HG03175 (cell line): ENCODE measurements at regions not wholly inside any gene's neighbourhood (a gene's known extent, or its start where the extent isn't known, plus 50 kb on each side); places are given as distances from the start of the nearest gene placed in this dataset.
"Not testable (repeated sequence)": the region's sequence is repeated elsewhere in the genome, so short reads cannot be mapped to it uniquely, and the experiment has no call there.

Experiments used
- ATAC-seq: cut with Tn5 transposase; IDR thresholded peaks from one replicate; pipeline ENCODE4 v1.9.1; 2021; ENCODE audit warnings: mild to moderate bottlenecking, moderate library complexity; ENCODE audit not compliant: unreplicated experiment

DNA sequence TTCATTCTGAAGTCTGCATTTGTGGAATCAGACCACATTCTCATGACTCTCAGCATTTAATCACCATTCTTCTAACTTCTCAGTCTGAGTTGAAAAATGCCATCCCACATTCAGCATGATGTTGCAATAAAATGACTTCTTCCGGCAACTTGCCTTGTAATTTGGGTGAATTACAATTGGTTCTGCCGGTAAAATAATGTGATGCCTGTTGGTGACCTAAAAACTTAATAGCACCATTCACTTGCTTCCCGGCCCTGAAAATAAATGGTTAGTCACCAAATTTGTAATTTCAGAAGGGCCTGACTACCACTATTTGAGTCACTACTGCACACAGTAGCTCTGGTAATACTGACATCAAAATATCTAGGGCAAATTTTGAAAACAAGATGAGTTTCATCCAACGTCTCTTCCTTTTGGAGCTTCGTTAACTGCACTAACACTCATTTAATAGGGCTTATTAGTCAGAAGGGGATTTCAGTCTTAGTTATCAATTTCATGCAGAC is 637.1 kb upstream of the CHAC2 start:
- no peak for ATAC-seq

DNA sequence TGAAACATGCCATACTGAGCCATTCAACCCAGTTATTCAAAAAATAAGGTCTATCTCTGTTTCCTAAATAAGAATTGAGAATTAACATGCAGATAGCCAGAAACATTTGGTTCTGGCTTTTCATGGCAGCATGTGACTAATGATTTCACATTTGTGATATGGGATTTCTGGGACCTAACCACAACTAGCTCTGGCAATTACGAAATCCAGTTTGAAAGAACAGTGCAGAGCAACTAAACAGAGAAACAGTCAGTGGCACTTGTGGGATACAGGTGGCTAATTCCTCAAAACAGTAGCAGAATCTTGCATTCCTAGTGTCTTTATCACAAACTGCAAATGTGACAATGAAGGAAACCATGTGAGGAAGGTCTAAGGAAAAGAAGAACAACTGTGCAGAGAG is 637.8 kb upstream of the CHAC2 start:
- no peak for ATAC-seq

DNA sequence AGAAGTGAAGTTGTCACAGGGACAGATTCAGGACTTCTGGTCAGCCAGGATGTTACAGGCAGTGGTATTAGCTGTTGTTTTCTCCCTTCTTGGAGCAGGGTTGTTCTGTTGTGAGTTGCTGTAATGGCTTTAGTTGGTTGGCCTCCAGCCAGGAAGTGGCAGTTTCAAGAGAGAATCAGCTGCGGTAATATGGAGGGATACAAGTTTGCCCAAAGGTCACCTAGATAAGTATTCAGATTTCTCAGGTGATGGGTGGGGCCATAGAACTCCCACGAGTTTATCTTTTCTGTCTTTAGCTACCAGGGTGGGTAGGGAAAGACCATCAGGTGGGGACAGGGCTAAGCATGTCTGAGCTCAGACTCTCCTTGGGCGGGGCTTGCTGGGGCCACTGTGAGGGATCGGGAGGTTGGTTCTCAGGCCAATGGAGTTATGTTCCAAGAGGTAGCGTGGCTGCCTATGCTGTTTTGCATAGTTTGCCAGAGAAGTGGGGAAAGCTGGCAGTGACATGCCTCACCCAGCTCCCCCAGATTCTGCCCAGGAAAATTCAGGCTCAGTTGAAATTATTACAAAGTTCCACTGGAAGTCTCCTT is 640.4 kb upstream of the CHAC2 start:
- ATAC-seq, result no peak

- no peak for ATAC-seq
Measured at GRCh38 chr2:53114991-53115390, 652.6 kb upstream of the CHAC2 start.

- ATAC-seq, result no peak
Measured at GRCh38 chr2:53114582-53114981, 653.0 kb upstream of the CHAC2 start.

DNA sequence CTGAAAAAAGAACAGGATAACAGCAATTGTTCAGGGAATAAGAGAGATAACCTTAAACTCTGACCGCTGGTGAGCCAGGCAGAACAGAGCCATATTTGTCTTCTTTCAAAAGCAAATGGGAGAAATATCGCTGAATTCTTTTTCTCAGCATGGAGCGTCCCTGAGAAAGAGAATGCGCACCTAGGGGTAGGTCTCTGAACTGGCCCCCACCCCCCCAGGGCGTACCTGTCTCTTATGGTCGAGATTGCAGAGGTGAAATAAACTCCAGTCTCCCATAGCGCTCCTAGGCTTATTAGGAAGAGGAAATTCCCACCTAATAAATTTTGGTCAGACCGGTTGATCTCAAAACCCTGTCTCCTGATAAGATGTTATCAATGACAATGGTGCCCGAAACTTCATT is 655.2 kb upstream of the CHAC2 start:
- not testable (repeated sequence) for ATAC-seq

DNA sequence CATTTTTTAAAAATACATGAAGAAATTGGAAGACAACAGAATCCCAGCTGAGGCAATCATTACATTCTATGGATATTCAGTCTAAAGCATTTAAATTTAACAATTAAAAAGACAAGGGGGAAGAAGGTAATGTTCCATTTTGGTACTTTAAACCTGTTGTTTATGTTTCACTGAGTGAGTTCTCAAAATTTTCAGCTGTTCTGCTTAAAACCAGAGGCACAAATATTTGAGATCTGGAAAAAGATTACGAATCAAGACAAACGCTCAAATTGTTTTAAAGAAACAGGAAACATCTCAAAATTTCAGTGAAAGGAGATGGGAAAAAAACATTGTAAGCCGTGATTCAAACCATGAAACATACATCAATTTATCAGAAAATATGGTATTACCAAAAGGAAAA is 656.2 kb upstream of the CHAC2 start:
- ATAC-seq, result no peak

DNA sequence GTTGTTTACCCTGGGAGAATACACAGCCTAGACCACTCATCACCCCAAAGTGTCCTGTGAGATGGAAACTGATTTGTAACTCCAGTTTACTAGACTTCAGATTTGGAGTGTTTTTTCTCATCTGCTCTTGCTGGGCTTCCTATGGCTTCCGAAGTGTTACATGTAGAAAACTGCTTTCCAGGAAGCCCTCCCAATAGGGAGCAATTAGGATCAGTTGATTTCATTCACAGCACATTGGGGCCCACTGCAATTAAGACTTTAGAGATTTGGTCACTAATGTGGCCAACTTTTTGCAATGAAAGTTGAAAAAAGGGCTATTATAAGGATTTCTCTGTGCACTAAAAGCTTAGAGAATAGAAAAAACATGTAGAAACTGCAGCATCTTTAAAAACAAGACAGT is 656.6 kb upstream of the CHAC2 start:
- ATAC-seq, result no peak

DNA sequence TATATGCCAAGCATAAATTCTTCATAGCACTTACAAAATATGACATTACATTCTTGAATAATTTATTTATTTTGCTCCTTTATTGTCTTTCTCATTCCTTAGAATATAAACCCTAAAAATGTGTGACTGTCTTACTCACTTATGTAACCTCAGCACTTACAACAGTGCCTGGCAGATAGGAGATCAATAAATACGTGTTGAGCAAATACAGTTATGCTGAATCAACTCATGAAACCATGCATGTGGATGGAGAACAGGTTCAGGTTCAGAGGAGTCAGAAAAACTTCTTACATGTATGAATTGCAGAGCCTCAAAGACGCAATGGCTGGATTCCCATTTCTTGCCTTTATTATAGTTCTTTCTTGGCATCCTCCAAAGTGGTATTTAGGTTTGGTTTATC is 659.4 kb upstream of the CHAC2 start:
- no peak for ATAC-seq

DNA sequence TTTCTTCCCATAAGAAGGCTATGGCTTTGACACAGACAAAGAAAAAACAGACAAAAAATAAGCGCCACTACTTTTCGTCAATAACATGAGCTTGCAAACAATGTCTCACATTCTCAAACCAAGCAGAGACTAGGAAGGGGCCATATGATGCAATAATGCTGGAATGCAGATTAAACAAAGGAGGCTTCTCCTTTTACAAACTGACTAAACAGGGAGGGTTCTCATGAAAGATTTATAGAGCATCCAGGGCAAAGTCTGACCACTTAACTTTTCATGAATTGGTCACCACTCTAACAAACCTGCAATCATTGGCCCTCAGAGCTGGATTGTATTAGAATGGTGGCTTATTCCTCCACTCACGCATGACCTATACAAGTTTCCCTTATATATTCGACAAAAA is 663.3 kb upstream of the CHAC2 start:
- ATAC-seq, result no peak

DNA sequence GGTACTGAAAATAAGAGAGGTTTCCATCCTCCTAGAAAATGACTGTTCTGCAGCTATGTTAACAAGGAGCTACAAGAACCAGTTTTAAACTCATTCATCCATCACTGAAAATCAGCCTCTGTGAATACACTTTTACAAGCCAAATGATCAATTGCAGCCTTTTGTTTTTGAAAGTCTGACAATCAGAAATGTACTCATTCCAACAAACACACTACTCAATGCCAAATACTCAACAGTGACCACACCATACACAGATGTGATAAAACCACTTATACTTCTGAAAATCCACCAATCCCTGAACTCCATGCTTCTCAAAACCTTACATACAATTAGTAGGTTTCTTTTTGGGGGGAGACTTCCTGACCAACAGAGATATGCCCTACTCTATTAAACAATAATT is 663.9 kb upstream of the CHAC2 start:
- ATAC-seq, result no peak

DNA sequence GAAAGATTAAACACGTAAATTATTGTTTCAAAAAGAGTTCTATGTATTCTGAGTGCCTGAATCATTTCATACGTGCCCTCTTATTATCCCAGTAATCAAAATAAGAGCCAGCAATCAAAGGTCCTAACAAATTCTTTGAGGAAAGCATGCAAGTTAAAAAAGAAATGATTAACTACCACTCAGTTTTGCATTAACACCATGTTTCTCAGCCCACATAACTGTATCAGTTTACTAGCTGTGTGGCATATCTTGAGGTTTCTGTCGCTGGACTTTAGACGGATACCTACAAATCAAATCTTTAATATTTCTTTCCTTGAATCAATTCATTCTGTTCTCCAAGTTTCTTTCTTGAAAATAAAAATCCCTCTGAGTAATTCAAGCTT is 668.9 kb upstream of the CHAC2 start:
- ATAC-seq, result no peak

DNA sequence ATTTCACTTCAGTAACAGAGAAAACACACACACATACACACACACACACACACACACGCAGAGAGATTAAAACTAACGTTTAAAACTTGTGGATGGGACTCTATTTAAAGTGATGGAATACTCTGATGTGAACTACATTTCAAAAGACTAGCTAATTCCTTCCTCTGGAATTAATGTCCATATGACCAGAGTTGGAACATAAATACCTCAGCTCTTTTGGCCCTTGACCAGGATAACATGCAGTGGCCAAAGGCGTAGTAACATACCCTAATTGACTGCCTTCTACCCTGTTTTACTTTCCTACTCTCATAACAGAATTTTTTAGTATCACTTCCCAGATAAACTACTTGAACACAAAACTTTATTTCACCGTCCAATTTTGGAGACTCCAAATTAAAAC is 671.3 kb upstream of the CHAC2 start:
- ATAC-seq, result no peak

DNA sequence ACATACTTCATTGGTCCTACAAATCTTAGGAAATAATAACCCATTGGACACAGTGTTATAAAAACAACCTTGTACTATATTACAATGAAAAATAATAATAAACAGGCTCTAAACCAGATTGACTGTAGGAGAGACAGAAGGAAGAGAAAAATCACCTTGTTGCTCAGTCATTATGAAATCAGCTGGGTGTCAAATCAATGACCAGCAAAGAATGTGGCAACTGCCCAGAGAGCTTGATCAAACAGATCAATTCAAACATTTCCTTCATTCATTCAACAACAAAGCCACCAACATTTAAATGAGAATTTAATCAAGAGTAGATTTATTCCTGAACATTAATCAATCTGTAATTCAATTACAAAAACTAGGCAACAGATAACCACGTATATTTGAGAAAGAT is 671.9 kb upstream of the CHAC2 start:
- ATAC-seq, result no peak

- no peak for ATAC-seq
Measured at GRCh38 chr2:53095227-53095626, 672.4 kb upstream of the CHAC2 start.

DNA sequence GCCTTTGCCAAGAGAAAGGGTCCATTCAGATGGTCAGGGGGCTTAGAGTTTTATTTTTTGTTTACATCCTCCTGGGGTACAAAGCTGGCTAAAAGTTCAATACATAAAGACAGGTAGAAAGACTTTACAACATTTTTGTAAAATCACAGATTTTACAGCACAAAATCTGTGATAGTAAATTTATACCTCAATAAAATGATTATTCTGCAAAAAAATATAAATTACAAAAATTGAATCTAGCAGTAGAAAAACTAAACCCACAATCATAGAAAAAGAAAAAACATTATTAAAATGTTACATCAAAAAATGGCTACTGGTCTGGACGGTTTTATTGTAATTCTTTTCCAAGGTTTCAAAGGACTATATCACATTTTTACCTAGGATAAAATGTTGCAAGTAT is 674.2 kb upstream of the CHAC2 start:
- no peak for ATAC-seq

- ATAC-seq, result no peak
Measured at GRCh38 chr2:53091183-53091582, 676.4 kb upstream of the CHAC2 start.

DNA sequence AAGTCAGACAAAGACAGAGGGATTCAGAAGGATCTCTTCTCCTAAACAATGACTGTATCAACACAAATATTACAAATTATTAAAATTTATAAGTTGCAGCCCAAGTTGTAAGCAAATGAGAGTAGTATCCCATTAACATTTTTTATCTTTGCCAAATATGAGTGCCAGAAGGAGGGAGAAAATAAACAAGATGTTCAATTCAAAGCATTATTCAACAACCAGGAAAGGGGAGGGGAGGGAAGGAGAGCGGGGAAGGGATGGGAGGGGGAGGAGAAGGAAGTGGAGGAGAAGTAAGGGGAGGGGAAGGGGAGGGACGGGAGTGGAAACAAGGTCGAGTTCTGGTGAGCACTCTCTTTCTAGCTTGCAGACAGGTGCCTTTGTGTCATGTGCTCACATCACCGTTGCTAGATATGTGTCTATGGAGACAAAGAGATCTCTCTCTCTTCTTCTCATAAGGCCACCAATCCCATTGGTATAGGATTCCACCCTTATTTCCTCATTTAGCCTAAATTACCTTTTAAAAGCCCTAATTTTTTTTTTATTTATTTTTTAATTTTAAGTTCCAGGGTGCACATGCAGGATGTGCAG is 679.6 kb upstream of the CHAC2 start:
- ATAC-seq, result no peak

DNA sequence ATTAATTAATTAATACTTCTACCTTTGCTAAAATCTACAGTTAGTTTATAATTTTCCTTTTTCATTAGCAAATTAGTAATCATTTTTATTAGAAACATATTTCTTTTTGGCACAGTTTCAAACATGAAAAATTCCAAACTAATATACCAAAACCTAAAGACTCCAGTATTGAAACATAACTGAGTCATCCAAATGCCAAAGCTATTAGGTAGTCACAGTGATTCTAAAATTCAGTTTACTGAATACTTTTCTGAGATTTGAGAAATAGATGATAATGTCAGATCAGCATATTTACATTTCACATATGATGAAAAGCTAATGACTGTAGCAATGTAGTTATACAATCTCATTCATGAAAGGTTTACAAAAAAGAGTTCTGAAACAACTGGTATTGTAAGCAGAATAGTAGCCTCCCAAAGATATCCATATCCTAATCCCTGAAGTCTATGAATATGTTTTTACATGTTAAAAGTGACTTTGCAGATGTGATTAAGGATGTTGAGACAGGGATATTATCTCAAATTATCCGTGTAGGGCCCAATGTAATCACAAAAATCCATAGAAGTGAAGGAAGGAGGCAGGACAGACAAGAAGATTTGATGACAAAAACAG is 680.2 kb upstream of the CHAC2 start:
- no peak for ATAC-seq

GRCh38 chr2:53077413-53077812 is 690.2 kb upstream of the CHAC2 start:
- ATAC-seq, result no peak

GRCh38 chr2:53075760-53076159 is 691.8 kb upstream of the CHAC2 start:
- ATAC-seq, result no peak

GRCh38 chr2:53067533-53067932 is 700.1 kb upstream of the CHAC2 start:
- no peak for ATAC-seq

DNA sequence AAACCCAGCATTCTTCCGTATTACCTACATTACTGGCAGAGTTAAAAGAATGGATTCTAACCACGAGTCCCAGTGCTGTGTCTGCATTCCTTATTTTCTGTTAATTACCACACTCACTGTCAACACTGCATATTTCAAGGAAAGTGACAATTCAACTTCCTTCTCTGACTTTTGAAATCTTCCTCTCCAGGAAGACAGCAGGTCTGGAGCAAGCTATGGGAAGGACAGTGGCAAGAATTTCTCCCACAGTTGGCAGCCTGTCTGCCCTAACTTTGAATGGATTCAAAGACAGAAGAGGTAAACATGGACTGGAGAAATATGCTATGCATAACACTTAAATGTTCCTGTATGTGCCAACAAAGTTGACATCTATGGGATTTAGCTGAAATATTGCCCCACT is 700.5 kb upstream of the CHAC2 start:
- no peak for ATAC-seq
